ENCODE measurements at regions not wholly inside any gene's neighbourhood (a gene's known extent, or its start where the extent isn't known, plus 50 kb on each side); places are given as distances from the start of the nearest gene placed in this dataset.

DNA sequence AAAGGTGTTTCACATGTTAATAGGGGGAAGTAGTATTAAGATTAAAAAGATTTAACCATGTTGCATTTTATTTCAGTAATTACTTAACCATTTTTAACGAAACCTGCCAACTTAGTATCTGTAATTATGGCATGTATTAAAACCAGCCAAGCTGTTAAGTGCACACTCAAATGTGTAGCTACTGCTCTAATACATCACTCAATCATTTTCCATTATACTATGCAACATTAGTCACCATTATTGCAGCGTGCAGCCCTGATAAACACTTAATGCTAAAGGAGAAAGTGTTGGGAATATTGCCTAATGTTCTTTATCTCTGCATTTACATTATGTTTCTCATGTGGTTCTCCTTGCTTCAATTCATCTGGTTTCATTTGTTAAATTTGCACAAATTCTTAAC is 745.9 kb upstream of the FAM98A start:
- no peaks in the 10 kb centered on the region for H3K27me3 ChIP-seq
- 73 to 75% methylated on average over 2 of the region's 2 CpGs for WGBS, 2 donors
- no peak overlapping the region for H3K4me3 ChIP-seq
- ATAC-seq (no peak), DNase-seq (no peak)
- no peaks in the 10 kb centered on the region for H3K9me3 ChIP-seq
- no peaks in the 10 kb centered on the region for H3K36me3 ChIP-seq
- no peak overlapping the region for H3K27ac ChIP-seq
- no peaks in the 10 kb centered on the region for H3K4me1 ChIP-seq
- TF ChIP-seq, protein P1, sequence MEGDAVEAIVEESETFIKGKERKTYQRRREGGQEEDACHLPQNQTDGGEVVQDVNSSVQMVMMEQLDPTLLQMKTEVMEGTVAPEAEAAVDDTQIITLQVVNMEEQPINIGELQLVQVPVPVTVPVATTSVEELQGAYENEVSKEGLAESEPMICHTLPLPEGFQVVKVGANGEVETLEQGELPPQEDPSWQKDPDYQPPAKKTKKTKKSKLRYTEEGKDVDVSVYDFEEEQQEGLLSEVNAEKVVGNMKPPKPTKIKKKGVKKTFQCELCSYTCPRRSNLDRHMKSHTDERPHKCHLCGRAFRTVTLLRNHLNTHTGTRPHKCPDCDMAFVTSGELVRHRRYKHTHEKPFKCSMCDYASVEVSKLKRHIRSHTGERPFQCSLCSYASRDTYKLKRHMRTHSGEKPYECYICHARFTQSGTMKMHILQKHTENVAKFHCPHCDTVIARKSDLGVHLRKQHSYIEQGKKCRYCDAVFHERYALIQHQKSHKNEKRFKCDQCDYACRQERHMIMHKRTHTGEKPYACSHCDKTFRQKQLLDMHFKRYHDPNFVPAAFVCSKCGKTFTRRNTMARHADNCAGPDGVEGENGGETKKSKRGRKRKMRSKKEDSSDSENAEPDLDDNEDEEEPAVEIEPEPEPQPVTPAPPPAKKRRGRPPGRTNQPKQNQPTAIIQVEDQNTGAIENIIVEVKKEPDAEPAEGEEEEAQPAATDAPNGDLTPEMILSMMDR (IDR thresholded peaks at IDR 0.05) = no peak
- intact Hi-C loops (cut with DNase I) = no loop called here

DNA sequence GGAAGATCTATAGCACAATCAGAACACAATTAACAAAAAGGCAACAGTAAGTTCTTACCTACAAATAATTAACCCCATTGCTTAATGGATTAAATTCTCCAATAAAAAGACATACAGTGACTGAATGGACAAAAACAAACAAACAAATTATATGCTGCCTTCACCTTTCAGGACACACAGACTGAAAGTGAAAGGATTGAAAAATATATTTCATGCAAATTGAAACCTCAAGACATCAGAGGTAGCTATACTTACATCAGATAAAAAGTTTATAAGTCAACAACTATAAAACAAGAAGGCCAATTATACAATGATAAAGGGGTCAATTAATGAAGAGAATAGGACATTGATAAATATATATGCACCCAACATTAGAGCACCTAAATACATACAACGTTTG is 741.2 kb upstream of the FAM98A start:
- 73 to 76% methylated on average over 1 of the region's 1 CpG for WGBS, 2 donors
- H3K27ac ChIP-seq = no peak overlapping the region
- H3K36me3 ChIP-seq = no peaks in the 10 kb centered on the region
- TF ChIP-seq, protein P1 (IDR thresholded peaks at IDR 0.05) = no peak
- no peaks in the 10 kb centered on the region for H3K4me1 ChIP-seq
- no peaks in the 10 kb centered on the region for H3K9me3 ChIP-seq
- no peak for ATAC-seq
- intact Hi-C loops (cut with DNase I) = no loop called here
- no peak for DNase-seq
- no peak overlapping the region for H3K4me3 ChIP-seq
- H3K27me3 ChIP-seq = peaks cover 0 to 6% (median 0%) of the 10 kb centered on the region in 7 donors

DNA sequence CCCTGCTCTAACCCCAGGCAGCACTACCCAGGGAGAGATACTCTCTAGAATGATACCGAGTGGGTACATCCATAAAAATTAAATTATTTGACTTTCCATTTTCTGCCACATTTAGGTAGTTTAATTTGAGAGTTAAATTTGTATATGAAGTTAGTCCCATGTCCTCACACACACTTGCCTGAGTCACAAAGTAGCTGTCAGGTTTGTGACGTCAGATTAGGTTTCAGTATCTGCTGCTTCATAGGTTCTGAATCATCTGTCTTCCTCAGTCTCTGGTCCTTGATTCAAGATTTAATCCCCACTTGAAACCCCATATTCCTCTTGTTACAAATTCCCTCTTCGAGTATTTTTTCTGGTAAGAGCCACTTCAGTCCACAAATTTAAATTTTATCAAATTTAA is 738.6 kb upstream of the FAM98A start:
- 84% methylated on average over 3 of the region's 3 CpGs for WGBS, 2 donors
- Histone ChIP-seq H3K27ac (no peak overlapping the region), H3K36me3 (no peaks in the 10 kb centered on the region), H3K9me3 (no peaks in the 10 kb centered on the region), H3K27me3 (peaks cover 0 to 6% (median 0%) of the 10 kb centered on the region in 7 donors), H3K4me3 (no peak overlapping the region), H3K4me1 (no peaks in the 10 kb centered on the region)
- TF ChIP-seq, protein P1 (IDR thresholded peaks at IDR 0.05) = no peak
- ATAC-seq (no peak), DNase-seq (no peak)
- intact Hi-C loops (cut with DNase I) = no loop called here

DNA sequence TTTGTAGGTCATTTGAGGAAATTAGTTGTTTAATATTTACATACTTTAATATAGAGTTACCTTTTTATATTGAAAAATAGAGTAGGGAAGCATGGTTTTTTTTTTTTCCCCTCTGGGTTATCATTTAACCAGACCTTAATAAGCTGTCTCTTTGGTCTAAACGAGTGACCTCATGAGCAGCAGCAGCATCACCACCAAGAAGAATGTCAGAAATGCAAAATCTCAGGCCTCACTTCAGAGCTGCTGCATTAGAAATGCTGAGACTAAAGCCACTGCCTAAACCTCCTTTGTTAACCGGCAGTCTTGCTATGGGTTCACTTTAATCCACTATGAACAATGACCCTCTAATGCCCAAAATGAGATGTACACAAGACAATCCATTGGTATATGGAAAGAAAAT is 733.7 kb upstream of the FAM98A start:
- no peaks in the 10 kb centered on the region for H3K9me3 ChIP-seq
- no peaks in the 10 kb centered on the region for H3K36me3 ChIP-seq
- H3K27ac ChIP-seq = no peak overlapping the region
- H3K27me3 ChIP-seq = peaks cover 0 to 6% (median 0%) of the 10 kb centered on the region in 7 donors
- DNase-seq (no peak), ATAC-seq (no peak)
- H3K4me3 ChIP-seq = no peak overlapping the region
- intact Hi-C loops (cut with DNase I) = no loop called here
- no peaks in the 10 kb centered on the region for H3K4me1 ChIP-seq
- 65 to 67% methylated on average over 2 of the region's 2 CpGs for WGBS, 2 donors
- TF ChIP-seq, protein P1 (IDR thresholded peaks at IDR 0.05) = no peak

DNA sequence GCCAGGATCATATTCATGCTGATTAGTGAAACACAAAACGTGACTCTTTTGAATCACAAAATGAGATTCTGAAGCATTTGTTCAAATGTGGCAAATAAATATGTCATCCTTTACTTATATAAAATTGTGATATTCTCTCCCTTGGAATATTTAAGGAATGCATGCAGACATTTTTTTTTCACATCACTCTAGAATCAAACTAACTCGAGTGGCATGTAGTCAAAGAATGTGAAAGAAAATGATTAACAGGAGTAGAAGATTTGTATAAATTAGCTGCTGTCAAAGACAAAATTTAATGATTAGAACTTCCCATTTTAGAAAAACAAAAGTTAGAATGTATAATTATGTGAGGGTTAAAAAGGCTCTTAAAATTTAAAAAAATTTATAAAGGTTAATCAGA is 721.0 kb upstream of the FAM98A start:
- H3K27me3 ChIP-seq = no peaks in the 10 kb centered on the region
- no peak overlapping the region for H3K4me3 ChIP-seq
- H3K9me3 ChIP-seq = no peaks in the 10 kb centered on the region
- DNase-seq (no peak), ATAC-seq (no peak)
- H3K27ac ChIP-seq = no peak overlapping the region
- TF ChIP-seq, protein P1 (IDR thresholded peaks at IDR 0.05) = no peak
- WGBS, 2 donors = 77 to 81% methylated on average over 2 of the region's 2 CpGs
- no peaks in the 10 kb centered on the region for H3K4me1 ChIP-seq
- intact Hi-C loops (cut with DNase I) = no loop called here
- H3K36me3 ChIP-seq = no peaks in the 10 kb centered on the region

Measured in heart right ventricle (tissue), 16 donors.